Stimulated activated naive CD4-positive, alpha-beta T cell (primary cell): ENCODE measurements at regions not wholly inside any gene's neighbourhood (a gene's known extent, or its start where the extent isn't known, plus 50 kb on each side); places are given as distances from the start of the nearest gene placed in this dataset.

Experiments
- DNase-seq, 6 experiments: peaks; one replicate each; lab custom pipeline; 2025; lab: John Stamatoyannopoulos, UW

GRCh38 chr4:114537352-114537751, 61.3 kb upstream of the UGT8 start:
- DNase-seq: no peak

- DNase-seq: no peak
Observed at GRCh38 chr4:114538012-114538617, 60.5 kb upstream of the UGT8 start.

- DNase-seq: no peak
Observed at GRCh38 chr4:114539985-114540384, 58.6 kb upstream of the UGT8 start.

GRCh38 chr4:114547340-114548134, 51.1 kb upstream of the UGT8 start:
- DNase-seq: no peak
